BE2C (cell line): ENCODE measurements at regions not wholly inside any gene's neighbourhood (a gene's known extent, or its start where the extent isn't known, plus 50 kb on each side); places are given as distances from the start of the nearest gene placed in this dataset.

ENCODE experiments used
- DNase-seq: peaks from one replicate; pipeline ENCODE4 v3.0.0-alpha.2; 2020
- H3K27me3 ChIP-seq: fragments of 250-450 bp; sonication (Bioruptor Pico); 2 replicates; pipeline ENCODE4 v1.5.1; 2020; ENCODE audit warnings: mild to moderate bottlenecking
- H3K36me3 ChIP-seq: fragments of 250-450 bp; sonication (Bioruptor Pico); 2 replicates; pipeline ENCODE4 v1.5.1; 2020; ENCODE audit warnings: mild to moderate bottlenecking
- H3K4me1 ChIP-seq: fragments of 250-450 bp; sonication (Bioruptor Pico); 2 replicates; pipeline ENCODE4 v1.5.1; 2020
- H3K4me3 ChIP-seq: 2 replicates; pipeline ENCODE4 v1.5.1; 2011; ENCODE audit warnings: low read depth, low read length
- H3K9me3 ChIP-seq: fragments of 250-450 bp; sonication (Bioruptor Pico); 2 replicates; pipeline ENCODE4 v1.5.1; 2020
- TF ChIP-seq, protein P1 (sequence below): IDR thresholded peaks from 2 replicates; pipeline ENCODE4 v1.5.1; 2012; ENCODE audit warnings: mild to moderate bottlenecking, low read depth, low read length

- H3K9me3 ChIP-seq, result no peaks in the 10 kb centered on the region
- H3K27me3 ChIP-seq, result no peaks in the 10 kb centered on the region
- no peaks in the 10 kb centered on the region for H3K36me3 ChIP-seq
- H3K4me1 ChIP-seq, result no peaks in the 10 kb centered on the region
- TF ChIP-seq, protein P1, sequence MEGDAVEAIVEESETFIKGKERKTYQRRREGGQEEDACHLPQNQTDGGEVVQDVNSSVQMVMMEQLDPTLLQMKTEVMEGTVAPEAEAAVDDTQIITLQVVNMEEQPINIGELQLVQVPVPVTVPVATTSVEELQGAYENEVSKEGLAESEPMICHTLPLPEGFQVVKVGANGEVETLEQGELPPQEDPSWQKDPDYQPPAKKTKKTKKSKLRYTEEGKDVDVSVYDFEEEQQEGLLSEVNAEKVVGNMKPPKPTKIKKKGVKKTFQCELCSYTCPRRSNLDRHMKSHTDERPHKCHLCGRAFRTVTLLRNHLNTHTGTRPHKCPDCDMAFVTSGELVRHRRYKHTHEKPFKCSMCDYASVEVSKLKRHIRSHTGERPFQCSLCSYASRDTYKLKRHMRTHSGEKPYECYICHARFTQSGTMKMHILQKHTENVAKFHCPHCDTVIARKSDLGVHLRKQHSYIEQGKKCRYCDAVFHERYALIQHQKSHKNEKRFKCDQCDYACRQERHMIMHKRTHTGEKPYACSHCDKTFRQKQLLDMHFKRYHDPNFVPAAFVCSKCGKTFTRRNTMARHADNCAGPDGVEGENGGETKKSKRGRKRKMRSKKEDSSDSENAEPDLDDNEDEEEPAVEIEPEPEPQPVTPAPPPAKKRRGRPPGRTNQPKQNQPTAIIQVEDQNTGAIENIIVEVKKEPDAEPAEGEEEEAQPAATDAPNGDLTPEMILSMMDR, result no peak
- no peak overlapping the region for H3K4me3 ChIP-seq
- DNase-seq, result no peak
These were observed 73.7 kb downstream of the MINAR2 start for GRCh38 chr5:129821477-129822131.

- Histone ChIP-seq H3K27me3 (no peaks in the 10 kb centered on the region; the same call in 1 of the 2 replicates), H3K4me1 (no peaks in the 10 kb centered on the region), H3K4me3 (no peak overlapping the region), H3K36me3 (no peaks in the 10 kb centered on the region), H3K9me3 (no peaks in the 10 kb centered on the region)
- no peak for DNase-seq
- TF ChIP-seq, protein P1, result no peak
These were observed 74.0 kb upstream of the CHSY3 start for GRCh38 chr5:129830288-129830687.

GRCh38 chr5:129836321-129836720 lies 67.9 kb upstream of the CHSY3 start:
- H3K4me3 ChIP-seq, result no peak overlapping the region
- H3K4me1 ChIP-seq, result no peaks in the 10 kb centered on the region
- H3K27me3 ChIP-seq, result no peaks in the 10 kb centered on the region; the same call in none of the 2 replicates
- TF ChIP-seq, protein P1, result no peak
- no peaks in the 10 kb centered on the region for H3K36me3 ChIP-seq
- no peak for DNase-seq
- no peaks in the 10 kb centered on the region for H3K9me3 ChIP-seq

DNA sequence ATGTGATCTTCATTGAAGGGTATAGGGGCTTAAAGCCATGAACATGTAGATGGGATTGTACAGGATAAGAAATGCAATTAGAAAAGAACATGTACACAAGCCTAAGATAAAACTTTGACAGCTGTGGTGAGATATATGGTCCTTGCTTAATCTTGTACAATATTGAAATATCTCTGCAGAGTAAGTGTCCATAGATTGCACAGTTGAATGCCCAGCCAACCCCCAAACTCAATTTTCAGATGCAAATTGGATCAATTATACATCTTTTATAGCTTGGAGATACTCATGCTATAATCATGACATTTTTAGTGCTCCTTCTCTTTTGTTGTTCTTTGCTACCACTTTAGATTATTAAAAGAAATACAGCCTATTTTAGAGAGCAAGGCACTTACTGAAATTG lies 59.5 kb upstream of the CHSY3 start:
- Histone ChIP-seq H3K27me3 (peaks cover 22% of the 10 kb centered on the region), H3K4me3 (no peak overlapping the region), H3K36me3 (no peaks in the 10 kb centered on the region), H3K9me3 (no peaks in the 10 kb centered on the region), H3K4me1 (no peaks in the 10 kb centered on the region)
- TF ChIP-seq, protein P1, result no peak
- DNase-seq, result no peak

- Histone ChIP-seq H3K27me3 (peaks cover 4% of the 10 kb centered on the region), H3K4me3 (no peak overlapping the region), H3K9me3 (no peaks in the 10 kb centered on the region), H3K36me3 (no peaks in the 10 kb centered on the region), H3K4me1 (no peaks in the 10 kb centered on the region)
- DNase-seq, result peak; percentile 91
- TF ChIP-seq, protein P1, result peak; percentile 100
These were observed 51.4 kb upstream of the CHSY3 start for GRCh38 chr5:129852747-129853352.

DNA sequence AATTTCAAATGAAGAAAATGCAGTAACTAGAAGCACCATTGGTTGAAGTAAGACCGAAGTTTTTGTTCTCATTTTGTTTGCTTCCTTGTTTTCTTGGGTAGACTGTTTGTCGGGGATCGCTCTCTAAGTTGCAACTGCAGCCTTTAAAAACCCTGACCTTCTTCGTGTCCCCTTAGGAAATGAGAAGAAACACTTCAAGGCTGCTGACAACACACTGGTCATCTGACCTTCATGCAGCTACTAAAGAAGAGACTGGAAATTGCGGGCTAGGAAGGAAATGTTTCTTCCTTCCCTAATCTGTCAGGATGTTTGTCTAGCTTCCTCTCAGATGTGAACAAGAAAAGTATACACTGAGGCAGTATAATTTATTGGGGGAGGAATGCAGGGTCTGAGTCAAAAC lies 50.7 kb upstream of the CHSY3 start:
- Histone ChIP-seq H3K27me3 (no peaks in the 10 kb centered on the region; the same call in none of the 2 replicates), H3K4me1 (no peaks in the 10 kb centered on the region; the same call in 1 of the 2 replicates), H3K36me3 (no peaks in the 10 kb centered on the region), H3K9me3 (no peaks in the 10 kb centered on the region), H3K4me3 (no peak overlapping the region)
- no peak for DNase-seq
- TF ChIP-seq, protein P1, result no peak
